Lung (tissue), 11 donors: ENCODE measurements at regions not wholly inside any gene's neighbourhood (a gene's known extent, or its start where the extent isn't known, plus 50 kb on each side); places are given as distances from the start of the nearest gene placed in this dataset.

ENCODE experiments used
- ATAC-seq: fragments of 200-7000 bp; cut with Tn5 transposase; one replicate; pipeline ENCODE4 v1.9.1; 2020; ENCODE audit warnings: moderate number of reproducible peaks; ENCODE audit not compliant: insufficient read depth, low FRiP score
- DNase-seq, 3 donors: peaks; one replicate each; pipeline ENCODE4 v3.0.0-alpha.2; 2013 to 2017
- H3K27ac ChIP-seq, 2 donors: one replicate each; pipeline ENCODE4 v1.5.1; 2013; ENCODE audit warnings: mild to moderate bottlenecking in 2 of 2, moderate library complexity in 2 of 2, control low read depth in 1 of 2, inconsistent platforms in 1 of 2, low read depth in 1 of 2, low read length in 1 of 2
- H3K27me3 ChIP-seq, 3 donors: one replicate each; pipeline ENCODE4 v1.5.1; 2013; ENCODE audit warnings: low read length in 2 of 3; ENCODE audit not compliant: control insufficient read depth in 3 of 3, insufficient read depth in 3 of 3
- H3K36me3 ChIP-seq, 4 donors: one replicate each; pipeline ENCODE4 v1.5.1; 2013; ENCODE audit warnings: low read length in 4 of 4, mild to moderate bottlenecking in 1 of 4, moderate library complexity in 1 of 4; ENCODE audit not compliant: control insufficient read depth in 4 of 4, insufficient read depth in 4 of 4
- H3K4me1 ChIP-seq, 5 donors: one replicate each; pipeline ENCODE4 v1.5.1; 2013; ENCODE audit warnings: low read length in 5 of 5, mild to moderate bottlenecking in 2 of 5, moderate library complexity in 1 of 5; ENCODE audit not compliant: control insufficient read depth in 5 of 5, insufficient read depth in 5 of 5
- H3K4me3 ChIP-seq: one replicate; pipeline ENCODE4 v1.5.1; 2013; ENCODE audit warnings: mild to moderate bottlenecking, control low read depth, moderate library complexity
- H3K9ac ChIP-seq, 2 donors: one replicate each; pipeline ENCODE4 v1.5.1; 2013; ENCODE audit warnings: low read length in 2 of 2, control low read depth in 1 of 2; ENCODE audit not compliant: insufficient read depth in 1 of 2
- H3K9me3 ChIP-seq, 4 donors: one replicate each; pipeline ENCODE4 v1.5.1; 2013; ENCODE audit warnings: low read length in 3 of 4, mild to moderate bottlenecking in 1 of 4, moderate library complexity in 1 of 4; ENCODE audit not compliant: control insufficient read depth in 4 of 4, insufficient read depth in 3 of 4
- CTCF ChIP-seq: IDR thresholded peaks from 2 replicates; pipeline ENCODE4 v1.5.1; 2012; ENCODE audit warnings: mild to moderate bottlenecking; ENCODE audit errors: control extremely low read depth, extremely low read depth
- WGBS, 2 donors: extraction: QIAGEN DNeasy Blood & Tissue Kit; methylation state at CpG; one replicate each; pipeline ENCODE4 v1.1.7; 2013; 5-methylcytosine and 5-hydroxymethylcytosine counted together
- donor health status: control.
- donor health status: control.
- donor health status: Bipolar disorder and iron deficiency.
- donor health status: healthy.
- donor health status: DM: yes; HTN: yes; CAD: no.

DNA sequence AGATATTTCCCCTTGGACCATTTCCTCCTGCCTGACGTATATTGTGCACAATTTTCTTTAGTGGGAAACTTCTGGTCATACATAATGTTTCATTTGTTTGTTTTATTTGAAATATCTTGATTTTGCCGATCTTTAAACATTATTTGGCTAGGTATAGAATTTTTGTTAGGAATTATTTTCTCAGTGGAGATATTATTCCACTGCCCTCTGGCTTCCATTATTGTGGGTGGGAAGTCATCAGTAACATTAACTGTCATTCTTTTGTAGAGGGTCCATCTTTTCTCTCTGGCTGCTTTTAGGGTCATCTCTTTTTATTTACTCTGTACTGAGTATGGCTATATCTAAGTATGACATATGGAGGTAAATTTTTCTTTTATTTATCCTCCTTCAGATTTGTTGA lies 135.5 kb upstream of the LIPC start:
- Histone ChIP-seq H3K4me3 (no peak overlapping the region), H3K9me3 (peaks cover 0 to 4% (median 3%) of the 10 kb centered on the region in 4 donors), H3K9ac (no peak overlapping the region), H3K27ac (no peak overlapping the region), H3K4me1 (no peaks in the 10 kb centered on the region), H3K27me3 (no peaks in the 10 kb centered on the region), H3K36me3 (no peaks in the 10 kb centered on the region)
- 74 to 79% methylated on average over 2 of the region's 2 CpGs for WGBS, 2 donors
- TF ChIP-seq CTCF, result no peak
- ATAC-seq (no peak), DNase-seq (no peak)

GRCh38 chr15:58297639-58298038 lies 134.2 kb upstream of the LIPC start:
- DNase-seq (no peak), ATAC-seq (no peak)
- Histone ChIP-seq H3K4me3 (no peak overlapping the region), H3K27ac (no peak overlapping the region), H3K36me3 (no peaks in the 10 kb centered on the region), H3K9me3 (peaks cover 0 to 2% (median under 1%) of the 10 kb centered on the region in 4 donors), H3K9ac (no peak overlapping the region), H3K27me3 (no peaks in the 10 kb centered on the region), H3K4me1 (no peaks in the 10 kb centered on the region)
- no peak for TF ChIP-seq CTCF
- 92 to 96% methylated on average over 1 of the region's 1 CpG for WGBS, 2 donors

DNA sequence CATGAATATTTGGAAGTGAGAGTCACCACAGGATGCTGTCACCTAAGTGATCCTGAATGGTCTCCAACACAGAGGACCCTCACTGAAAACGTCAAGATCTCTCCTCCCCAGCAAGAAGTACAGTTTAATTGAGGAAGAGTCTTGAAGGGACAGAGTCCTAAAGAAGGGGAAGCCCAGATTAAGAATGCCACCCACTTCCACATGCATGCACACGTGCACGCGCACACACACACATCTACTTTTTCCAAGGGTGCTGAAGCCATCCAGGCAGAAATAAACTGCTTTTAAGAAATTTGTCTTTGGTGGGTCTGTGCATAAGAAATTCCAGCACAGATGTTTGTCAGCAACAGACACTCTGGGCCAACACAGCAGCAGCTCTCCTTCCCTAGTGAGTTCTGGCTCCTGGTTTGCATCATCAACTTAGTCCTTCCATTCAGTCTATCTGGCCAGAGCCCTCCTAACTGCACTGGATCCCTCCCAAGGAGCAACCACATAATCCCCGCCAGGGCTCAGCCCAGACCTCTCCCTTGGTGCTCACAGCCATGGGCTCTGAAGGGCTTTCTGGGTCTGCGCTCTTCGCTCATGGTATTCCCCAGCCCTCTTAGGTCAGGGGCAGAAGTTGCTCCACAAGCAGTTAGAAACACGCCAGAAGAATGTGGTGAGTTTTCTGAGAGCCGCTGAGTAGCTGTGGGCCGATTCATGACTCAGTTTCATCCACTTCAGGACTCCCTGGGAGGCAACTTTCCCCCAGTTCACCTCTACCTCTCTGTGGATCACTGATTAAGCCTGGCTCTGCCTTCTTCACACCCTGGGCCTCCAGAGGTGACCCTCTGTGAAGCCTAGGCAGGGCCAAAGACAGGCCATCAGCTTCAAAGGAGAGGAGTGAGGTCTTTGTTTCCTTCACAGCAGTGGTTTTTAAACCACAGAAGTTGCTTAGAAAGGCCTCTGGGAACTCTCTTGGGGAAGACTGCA lies 132.6 kb upstream of the LIPC start:
- ATAC-seq, result peak; percentile 57
- H3K36me3 ChIP-seq, result no peaks in the 10 kb centered on the region
- H3K9ac ChIP-seq, result no peak overlapping the region
- DNase-seq, result no peak
- no peak for TF ChIP-seq CTCF
- no peak overlapping the region for H3K4me3 ChIP-seq
- no peak overlapping the region for H3K27ac ChIP-seq
- 76 to 83% methylated on average over 10 of the region's 10 CpGs for WGBS, 2 donors
- no peaks in the 10 kb centered on the region for H3K9me3 ChIP-seq
- H3K27me3 ChIP-seq, result no peaks in the 10 kb centered on the region
- no peaks in the 10 kb centered on the region for H3K4me1 ChIP-seq
